GM23338 (cell line): ENCODE measurements at regions not wholly inside any gene's neighbourhood (a gene's known extent, or its start where the extent isn't known, plus 50 kb on each side); places are given as distances from the start of the nearest gene placed in this dataset.

Source experiments
- ATAC-seq: fragments of 200-7000 bp; cut with Tn5 transposase; 3 replicates; pipeline ENCODE4 v1.9.1; 2020
- DNase-seq: peaks from one replicate; pipeline ENCODE4 v3.0.0-alpha.2; 2015; ENCODE audit warnings: low spot score
- H2AFZ ChIP-seq: fragments of 200-600 bp; sonication (generic); 2 replicates; pipeline ENCODE4 v1.8.0; 2016; ENCODE audit warnings: antibody characterized with exemption, mild to moderate bottlenecking, moderate library complexity
- H3F3A ChIP-seq: fragments of 200-600 bp; sonication (generic); replicated peaks from 2 replicates; pipeline ENCODE4 v1.8.0; 2017; ENCODE audit warnings: antibody characterized with exemption, mixed run types, low read depth
- H3K27ac ChIP-seq: fragments of 200-600 bp; sonication (generic); 2 replicates; pipeline ENCODE4 v1.6.1; 2016; ENCODE audit warnings: low read depth
- H3K27me3 ChIP-seq: fragments of 200-600 bp; sonication (generic); 2 replicates; pipeline ENCODE4 v1.8.0; 2016; ENCODE audit warnings: mild to moderate bottlenecking, mixed run types, moderate library complexity; ENCODE audit not compliant: insufficient read depth
- H3K36me3 ChIP-seq: fragments of 200-600 bp; sonication (generic); 2 replicates; pipeline ENCODE4 v1.8.0; 2016; ENCODE audit warnings: mild to moderate bottlenecking; ENCODE audit not compliant: insufficient read depth
- H3K4me1 ChIP-seq: fragments of 200-600 bp; sonication (generic); 2 replicates; pipeline ENCODE4 v1.8.0; 2016; ENCODE audit warnings: mild to moderate bottlenecking, moderate library complexity; ENCODE audit not compliant: insufficient read depth
- H3K4me2 ChIP-seq: fragments of 200-600 bp; sonication (generic); 2 replicates; pipeline ENCODE4 v1.7.1; 2017; ENCODE audit warnings: mixed run types
- H3K4me3 ChIP-seq: fragments of 200-600 bp; sonication (generic); 2 replicates; pipeline ENCODE4 v1.6.1; 2016; ENCODE audit warnings: mixed run types
- H3K79me2 ChIP-seq: fragments of 200-600 bp; sonication (generic); replicated peaks from 2 replicates; pipeline ENCODE4 v1.8.0; 2017; ENCODE audit warnings: mild to moderate bottlenecking; ENCODE audit not compliant: insufficient read depth
- H3K9me2 ChIP-seq: fragments of 200-600 bp; sonication (generic); 2 replicates; pipeline ENCODE4 v1.8.0; 2017; ENCODE audit not compliant: insufficient read depth
- H4K20me1 ChIP-seq: fragments of 200-600 bp; sonication (generic); replicated peaks from 2 replicates; pipeline ENCODE4 v1.8.0; 2017; ENCODE audit warnings: mild to moderate bottlenecking; ENCODE audit not compliant: insufficient read depth
- H3K27ac Mint-ChIP-seq: 2 replicates; pipeline ENCODE4 v1.8.0; 2020; ENCODE audit warnings: inconsistent platforms, mild to moderate bottlenecking, moderate library complexity, mixed read lengths
- H3K27me3 Mint-ChIP-seq: 3 replicates; pipeline ENCODE4 v1.8.0; 2022; ENCODE audit warnings: low read depth, mild to moderate bottlenecking, moderate library complexity, mixed read lengths, inconsistent platforms; ENCODE audit not compliant: insufficient read depth, poor library complexity
- H3K36me3 Mint-ChIP-seq: 3 replicates; pipeline ENCODE4 v1.8.0; 2021; ENCODE audit warnings: low read depth, mild to moderate bottlenecking, inconsistent platforms, moderate library complexity, mixed read lengths
- H3K4me1 Mint-ChIP-seq: 3 replicates; pipeline ENCODE4 v1.8.0; 2020; ENCODE audit warnings: mild to moderate bottlenecking, inconsistent platforms, mixed read lengths
- H3K4me3 Mint-ChIP-seq: 3 replicates; pipeline ENCODE4 v1.8.0; 2021; ENCODE audit warnings: moderate library complexity, mild to moderate bottlenecking, inconsistent platforms, mixed read lengths
- H3K9me3 Mint-ChIP-seq: 3 replicates; pipeline ENCODE4 v1.8.0; 2020; ENCODE audit warnings: moderate library complexity, mild to moderate bottlenecking, inconsistent platforms, mixed read lengths
- CTCF ChIP-seq, 2 experiments: fragments of 200-600 bp in 1 of 2; sonication (generic) in 1 of 2; conservative IDR thresholded peaks; 2 replicates each; pipeline versions ENCODE4 v1.5.1 to v1.6.1; 2016 to 2017; ENCODE audit warnings: antibody characterized with exemption in 2 of 2, low read depth in 2 of 2, mild to moderate bottlenecking in 2 of 2, moderate library complexity in 1 of 2
- ETS1 ChIP-seq: IDR thresholded peaks from 2 replicates; pipeline ENCODE4 v1.6.1; 2016; ENCODE audit warnings: antibody characterized with exemption
- EZH2 ChIP-seq: fragments of 200-600 bp; sonication (generic); IDR thresholded peaks from one replicate; pipeline ENCODE4 v1.8.0; 2017; ENCODE audit warnings: antibody characterized with exemption, mild to moderate bottlenecking, low read depth; ENCODE audit not compliant: unreplicated experiment
- EZH2phosphoT487 ChIP-seq: fragments of 200-600 bp; sonication (generic); IDR thresholded peaks from one replicate; pipeline ENCODE4 v1.8.1; 2018; ENCODE audit warnings: antibody characterized with exemption; ENCODE audit not compliant: unreplicated experiment
- JUNB ChIP-seq: IDR thresholded peaks from one replicate; pipeline ENCODE4 v1.6.1; 2016; ENCODE audit warnings: antibody characterized with exemption; ENCODE audit not compliant: unreplicated experiment
- NANOG ChIP-seq: IDR thresholded peaks from 2 replicates; pipeline ENCODE4 v1.6.1; 2016; ENCODE audit warnings: antibody characterized with exemption, borderline replicate concordance
- POLR2AphosphoS5 ChIP-seq: IDR thresholded peaks from 2 replicates; pipeline ENCODE4 v1.6.1; 2016; ENCODE audit warnings: antibody characterized with exemption, low read depth
- STAT1 ChIP-seq: IDR thresholded peaks from one replicate; pipeline ENCODE4 v1.6.1; 2016; ENCODE audit warnings: antibody characterized with exemption; ENCODE audit not compliant: unreplicated experiment
- ZNF114 ChIP-seq: fragments of 250-450 bp; sonication (Bioruptor Pico); IDR thresholded peaks from 2 replicates; pipeline ENCODE4 v1.5.0; 2020; ENCODE audit warnings: mild to moderate bottlenecking, moderate library complexity
- ZNF331 ChIP-seq: fragments of 250-450 bp; sonication (Bioruptor Pico); IDR thresholded peaks from 2 replicates; pipeline ENCODE4 v1.5.0; 2020; ENCODE audit warnings: low read depth, mild to moderate bottlenecking, moderate library complexity

GRCh38 chr14:54105898-54106297, 149.3 kb upstream of the BMP4 start:
- peaks cover 2% of the 10 kb centered on the region for H3K27me3 Mint-ChIP-seq
- no peak overlapping the region for H3K4me3 Mint-ChIP-seq
- Histone ChIP-seq H3K4me3 (no peak overlapping the region), H3F3A (no peaks in the 10 kb centered on the region), H3K4me2 (no peak overlapping the region), H3K27ac (no peak overlapping the region), H3K27me3 (no peaks in the 10 kb centered on the region), H2AFZ (no peak overlapping the region), H3K4me1 (0 out of 2 replicates have a peak, but pooled peaks cover 9% of the 10 kb centered on the region), H3K79me2 (no peaks in the 10 kb centered on the region), H4K20me1 (no peaks in the 10 kb centered on the region), H3K9me2 (no peaks in the 10 kb centered on the region), H3K36me3 (no peaks in the 10 kb centered on the region)
- peak overlapping the region; percentile 84 for H3K27ac Mint-ChIP-seq
- ATAC-seq (no peak; the same call in 1 of the 3 replicates), DNase-seq (no peak)
- TF ChIP-seq CTCF (conservative IDR thresholded peaks at IDR 0.05; ENCODE audit: low read depth in 2 of 2) (no peak), STAT1 (no peak), JUNB (no peak), ZNF331 (CRISPR knock-in tag) (no peak), ZNF114 (CRISPR knock-in tag) (no peak), POLR2AphosphoS5 (no peak), NANOG (no peak)
- H3K9me3 Mint-ChIP-seq = no peaks in the 10 kb centered on the region; the same call in 2 of the 3 replicates
- H3K4me1 Mint-ChIP-seq = peaks cover 22% of the 10 kb centered on the region
- no peaks in the 10 kb centered on the region for H3K36me3 Mint-ChIP-seq

GRCh38 chr14:54106661-54107377, 150.2 kb upstream of the BMP4 start:
- Histone ChIP-seq H2AFZ (no peak overlapping the region), H3K4me2 (no peak overlapping the region), H3K4me3 (no peak overlapping the region), H4K20me1 (no peaks in the 10 kb centered on the region), H3K79me2 (no peaks in the 10 kb centered on the region), H3K9me2 (no peaks in the 10 kb centered on the region), H3K4me1 (0 out of 2 replicates have a peak, but pooled peaks cover 9% of the 10 kb centered on the region), H3K27me3 (no peaks in the 10 kb centered on the region), H3K36me3 (no peaks in the 10 kb centered on the region), H3K27ac (no peak overlapping the region), H3F3A (no peaks in the 10 kb centered on the region)
- TF ChIP-seq CTCF (conservative IDR thresholded peaks at IDR 0.05; ENCODE audit: low read depth in 2 of 2) (no peak), EZH2 (no peak), ETS1 (no peak), EZH2phosphoT487 (no peak)
- H3K4me1 Mint-ChIP-seq = peaks cover 22% of the 10 kb centered on the region
- DNase-seq (peak; percentile 35), ATAC-seq (peak; percentile 62)
- H3K4me3 Mint-ChIP-seq = no peak overlapping the region
- peaks cover 2% of the 10 kb centered on the region for H3K27me3 Mint-ChIP-seq
- H3K27ac Mint-ChIP-seq = peak overlapping the region; percentile 44
- H3K36me3 Mint-ChIP-seq = no peaks in the 10 kb centered on the region
- no peaks in the 10 kb centered on the region; the same call in 2 of the 3 replicates for H3K9me3 Mint-ChIP-seq
